ENCODE measurements at regions not wholly inside any gene's neighbourhood (a gene's known extent, or its start where the extent isn't known, plus 50 kb on each side); places are given as distances from the start of the nearest gene placed in this dataset.

DNA sequence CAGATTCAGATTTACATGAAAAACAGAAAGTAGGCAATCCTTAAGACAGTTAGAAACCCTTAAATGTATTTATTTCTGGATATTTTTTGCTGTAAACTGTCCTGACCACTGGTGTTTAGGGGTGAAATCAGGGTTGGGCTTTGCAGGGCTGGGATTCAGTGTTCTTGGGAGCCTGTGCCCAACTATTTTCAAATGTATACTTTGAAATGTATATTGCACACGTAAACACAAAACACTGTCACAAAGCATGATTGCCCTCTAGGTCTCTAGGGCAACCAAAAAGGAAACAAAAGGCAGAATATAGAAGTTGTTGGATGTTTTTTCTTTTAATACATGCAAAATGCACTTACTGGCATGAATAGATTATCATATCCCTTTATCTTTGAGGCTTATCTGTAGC is 1185.4 kb downstream of the DIAPH3 start:
- TF ChIP-seq YY1 (IDR thresholded peaks at IDR 0.05; ENCODE audit: insufficient read depth, insufficient read length) (no peak), SUZ12 (IDR thresholded peaks at IDR 0.05; ENCODE audit: extremely low read depth, insufficient read depth, insufficient read length) (no peak), ZNF274 (IDR thresholded peaks at IDR 0.05; ENCODE audit: low read depth, low read length) (no peak)
- Histone ChIP-seq H3K4me3 (ENCODE audit: insufficient read length, low read depth) (no peak overlapping the region), H3K9ac (ENCODE audit: insufficient read length, low read depth) (no peak overlapping the region), H3K27me3 (ENCODE audit: insufficient read depth, insufficient read length) (no peaks in the 10 kb centered on the region), H3K36me3 (ENCODE audit: insufficient read depth, insufficient read length, low read length) (no peaks in the 10 kb centered on the region), H3K9me3 (ENCODE audit: insufficient read depth, low read length) (no peaks in the 10 kb centered on the region), H3K4me1 (ENCODE audit: insufficient read depth, insufficient read length) (no peaks in the 10 kb centered on the region)
- DNase-seq (ENCODE audit: low read depth, low spot score), result no peak

DNA sequence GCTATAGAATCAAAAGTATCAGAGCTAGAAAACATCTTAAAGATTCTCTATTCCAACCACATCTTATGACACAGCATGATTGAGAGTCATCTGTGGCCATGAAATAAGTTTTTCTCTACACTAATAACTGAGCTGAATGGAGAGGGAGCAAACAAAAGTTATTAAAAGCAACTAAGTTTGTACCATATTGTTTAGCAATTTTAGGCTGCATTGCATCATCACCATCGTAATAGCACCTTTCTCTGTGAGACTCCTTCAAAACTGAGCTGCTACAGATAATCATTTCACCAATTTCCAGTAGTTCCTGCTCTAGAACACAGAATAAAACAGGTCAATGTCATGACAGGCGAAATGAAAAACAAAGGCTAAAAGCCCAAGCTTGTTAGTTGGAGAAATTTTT is 1183.9 kb downstream of the DIAPH3 start:
- Histone ChIP-seq H3K4me1 (ENCODE audit: insufficient read depth, insufficient read length) (no peaks in the 10 kb centered on the region), H3K36me3 (ENCODE audit: insufficient read depth, insufficient read length, low read length) (no peaks in the 10 kb centered on the region), H3K9me3 (ENCODE audit: insufficient read depth, low read length) (no peaks in the 10 kb centered on the region), H3K4me3 (ENCODE audit: insufficient read length, low read depth) (no peak overlapping the region), H3K27me3 (ENCODE audit: insufficient read depth, insufficient read length) (no peaks in the 10 kb centered on the region), H3K9ac (ENCODE audit: insufficient read length, low read depth) (no peak overlapping the region)
- TF ChIP-seq YY1 (IDR thresholded peaks at IDR 0.05; ENCODE audit: insufficient read depth, insufficient read length) (no peak), SUZ12 (IDR thresholded peaks at IDR 0.05; ENCODE audit: extremely low read depth, insufficient read depth, insufficient read length) (no peak), ZNF274 (IDR thresholded peaks at IDR 0.05; ENCODE audit: low read depth, low read length) (no peak)
- no peak for DNase-seq (ENCODE audit: low read depth, low spot score)

DNA sequence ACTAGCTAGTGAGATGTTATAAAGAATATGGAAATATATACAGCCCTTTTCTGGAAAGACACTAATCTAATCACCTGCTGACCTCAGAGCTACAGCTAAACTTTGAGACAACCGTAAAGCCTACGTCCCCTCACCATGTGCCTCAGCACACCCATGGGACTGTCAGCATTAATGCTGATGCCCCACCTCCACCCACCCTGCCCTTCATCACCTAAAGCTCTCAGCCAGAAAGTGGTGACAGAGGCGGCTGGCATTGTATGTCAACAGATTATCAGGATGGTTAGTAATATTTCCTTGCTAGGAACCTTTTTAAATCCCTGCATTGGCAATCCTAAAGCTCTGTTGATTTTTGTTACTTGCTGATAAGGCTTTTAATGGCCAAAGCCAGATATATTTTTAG is 1177.9 kb downstream of the DIAPH3 start:
- Histone ChIP-seq H3K9ac (ENCODE audit: insufficient read length, low read depth) (no peak overlapping the region), H3K27me3 (ENCODE audit: insufficient read depth, insufficient read length) (no peaks in the 10 kb centered on the region), H3K36me3 (ENCODE audit: insufficient read depth, insufficient read length, low read length) (no peaks in the 10 kb centered on the region), H3K9me3 (ENCODE audit: insufficient read depth, low read length) (no peaks in the 10 kb centered on the region), H3K4me1 (ENCODE audit: insufficient read depth, insufficient read length) (no peaks in the 10 kb centered on the region), H3K4me3 (ENCODE audit: insufficient read length, low read depth) (no peak overlapping the region)
- no peak for TF ChIP-seq YY1 (IDR thresholded peaks at IDR 0.05; ENCODE audit: insufficient read depth, insufficient read length)
- TF ChIP-seq ZNF274 (IDR thresholded peaks at IDR 0.05; ENCODE audit: low read depth, low read length), result no peak
- TF ChIP-seq SUZ12 (IDR thresholded peaks at IDR 0.05; ENCODE audit: extremely low read depth, insufficient read depth, insufficient read length), result no peak
- DNase-seq (ENCODE audit: low read depth, low spot score), result no peak

DNA sequence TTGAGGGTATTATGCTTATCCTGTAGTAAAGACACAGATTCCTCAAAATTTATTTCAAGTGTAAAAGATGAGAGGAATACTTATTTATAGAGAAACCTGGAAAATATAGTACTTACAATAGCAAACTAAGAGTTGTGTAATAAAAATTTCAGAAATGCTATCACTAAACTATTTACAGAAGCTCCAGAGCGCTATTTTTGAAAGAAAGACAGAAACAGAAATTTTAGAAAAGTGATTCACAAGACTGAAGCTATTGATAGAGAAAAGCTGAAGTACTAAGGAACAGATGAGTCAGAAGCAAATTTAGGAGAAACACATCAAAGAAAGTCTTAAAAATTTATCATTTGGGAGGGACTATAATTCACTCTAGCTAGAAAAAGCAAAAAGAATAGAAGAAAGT is 1174.2 kb downstream of the DIAPH3 start:
- Histone ChIP-seq H3K9me3 (ENCODE audit: insufficient read depth, low read length) (no peaks in the 10 kb centered on the region), H3K4me3 (ENCODE audit: insufficient read length, low read depth) (no peak overlapping the region), H3K36me3 (ENCODE audit: insufficient read depth, insufficient read length, low read length) (no peaks in the 10 kb centered on the region), H3K27me3 (ENCODE audit: insufficient read depth, insufficient read length) (no peaks in the 10 kb centered on the region), H3K4me1 (ENCODE audit: insufficient read depth, insufficient read length) (no peaks in the 10 kb centered on the region), H3K9ac (ENCODE audit: insufficient read length, low read depth) (no peak overlapping the region)
- no peak for TF ChIP-seq SUZ12 (IDR thresholded peaks at IDR 0.05; ENCODE audit: extremely low read depth, insufficient read depth, insufficient read length)
- no peak for TF ChIP-seq ZNF274 (IDR thresholded peaks at IDR 0.05; ENCODE audit: low read depth, low read length)
- no peak for TF ChIP-seq YY1 (IDR thresholded peaks at IDR 0.05; ENCODE audit: insufficient read depth, insufficient read length)
- no peak for DNase-seq (ENCODE audit: low read depth, low spot score)

DNA sequence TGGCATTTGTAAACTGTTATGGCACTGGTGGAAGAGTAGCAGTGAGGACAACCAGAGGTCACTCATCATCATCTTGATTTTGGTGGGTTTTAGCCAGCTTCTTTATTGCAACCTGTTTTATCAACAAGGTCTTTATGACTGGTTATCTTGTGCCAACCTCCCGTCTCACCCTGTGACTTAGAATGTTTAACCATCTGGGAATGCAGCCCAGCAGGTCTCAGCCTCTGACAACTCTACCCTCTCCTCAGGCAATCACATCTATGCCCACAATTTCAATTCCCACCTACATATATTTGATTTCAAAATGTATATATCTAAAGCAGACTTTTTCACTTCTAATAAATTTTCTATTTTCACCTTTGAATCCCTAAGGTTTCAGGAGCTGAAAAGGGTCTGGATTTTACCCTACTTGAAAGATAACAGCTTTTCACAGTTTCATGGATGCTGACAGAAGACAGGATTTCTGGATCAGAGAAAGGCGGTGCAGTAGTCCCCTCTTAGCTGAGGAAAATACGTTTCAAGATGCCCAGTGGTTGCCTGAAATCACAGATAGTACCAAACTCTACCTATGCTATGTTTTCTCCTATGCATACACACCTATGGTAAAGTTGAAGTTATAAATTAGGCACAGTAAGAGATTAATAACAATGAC is 1171.8 kb downstream of the DIAPH3 start:
- H3K9me3 ChIP-seq (ENCODE audit: insufficient read depth, low read length), result no peaks in the 10 kb centered on the region
- no peaks in the 10 kb centered on the region for H3K4me1 ChIP-seq (ENCODE audit: insufficient read depth, insufficient read length)
- no peaks in the 10 kb centered on the region for H3K36me3 ChIP-seq (ENCODE audit: insufficient read depth, insufficient read length, low read length)
- no peak overlapping the region for H3K4me3 ChIP-seq (ENCODE audit: insufficient read length, low read depth)
- TF ChIP-seq ZNF274 (IDR thresholded peaks at IDR 0.05; ENCODE audit: low read depth, low read length) (no peak), YY1 (IDR thresholded peaks at IDR 0.05; ENCODE audit: insufficient read depth, insufficient read length) (no peak), SUZ12 (IDR thresholded peaks at IDR 0.05; ENCODE audit: extremely low read depth, insufficient read depth, insufficient read length) (no peak)
- no peak for DNase-seq (ENCODE audit: low read depth, low spot score)
- no peak overlapping the region for H3K9ac ChIP-seq (ENCODE audit: insufficient read length, low read depth)
- no peaks in the 10 kb centered on the region for H3K27me3 ChIP-seq (ENCODE audit: insufficient read depth, insufficient read length)

DNA sequence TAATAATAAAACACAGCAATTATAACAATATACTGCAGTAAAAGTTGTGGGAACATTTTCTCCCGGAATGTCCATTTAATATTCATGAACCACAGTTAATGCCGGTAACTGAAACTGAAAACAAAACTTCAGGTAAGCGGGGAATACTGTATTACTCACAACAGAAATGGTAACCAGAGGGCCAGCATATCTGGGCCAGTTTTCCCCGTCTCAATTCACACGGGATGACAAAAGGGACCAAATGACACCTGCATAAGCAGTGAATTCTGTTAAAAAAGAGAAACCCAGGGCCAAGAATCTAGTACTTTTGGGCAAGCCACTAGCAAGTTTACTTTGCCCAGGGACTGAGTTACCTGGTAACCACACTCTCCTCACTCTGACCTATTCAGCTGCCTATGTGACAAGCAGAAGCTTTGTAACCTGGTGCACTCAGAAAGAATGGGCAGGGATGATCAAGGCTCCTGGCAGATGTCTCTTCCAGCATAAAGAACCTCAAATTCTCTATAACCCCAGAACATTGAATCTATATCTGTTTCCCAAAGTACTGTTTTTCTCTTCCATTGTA is 1171.2 kb downstream of the DIAPH3 start:
- H3K4me3 ChIP-seq (ENCODE audit: insufficient read length, low read depth), result no peak overlapping the region
- no peaks in the 10 kb centered on the region for H3K4me1 ChIP-seq (ENCODE audit: insufficient read depth, insufficient read length)
- no peak overlapping the region for H3K9ac ChIP-seq (ENCODE audit: insufficient read length, low read depth)
- H3K27me3 ChIP-seq (ENCODE audit: insufficient read depth, insufficient read length), result no peaks in the 10 kb centered on the region
- DNase-seq (ENCODE audit: low read depth, low spot score), result no peak
- no peaks in the 10 kb centered on the region for H3K36me3 ChIP-seq (ENCODE audit: insufficient read depth, insufficient read length, low read length)
- TF ChIP-seq ZNF274 (IDR thresholded peaks at IDR 0.05; ENCODE audit: low read depth, low read length) (no peak), YY1 (IDR thresholded peaks at IDR 0.05; ENCODE audit: insufficient read depth, insufficient read length) (no peak), SUZ12 (IDR thresholded peaks at IDR 0.05; ENCODE audit: extremely low read depth, insufficient read depth, insufficient read length) (no peak)
- H3K9me3 ChIP-seq (ENCODE audit: insufficient read depth, low read length), result no peaks in the 10 kb centered on the region

DNA sequence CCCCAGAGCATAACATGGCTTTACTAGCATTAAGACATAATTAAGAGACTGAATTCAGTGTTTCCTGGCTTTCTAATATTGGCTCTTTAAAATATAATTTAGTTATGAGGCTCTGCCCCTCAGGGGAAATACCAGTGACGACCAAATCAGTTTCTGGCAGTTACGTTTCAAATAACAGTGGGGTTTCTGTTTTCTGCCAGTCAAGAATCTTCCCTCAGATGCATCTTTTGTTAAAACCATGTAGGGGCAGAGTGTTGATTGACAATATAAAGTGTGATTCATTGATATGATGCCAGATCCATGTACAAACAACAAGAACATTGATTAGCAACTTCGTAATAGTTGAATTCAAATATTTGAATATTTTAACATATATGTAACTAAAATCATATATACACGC is 1169.7 kb downstream of the DIAPH3 start:
- no peak overlapping the region for H3K9ac ChIP-seq (ENCODE audit: insufficient read length, low read depth)
- no peak for TF ChIP-seq ZNF274 (IDR thresholded peaks at IDR 0.05; ENCODE audit: low read depth, low read length)
- no peak for TF ChIP-seq YY1 (IDR thresholded peaks at IDR 0.05; ENCODE audit: insufficient read depth, insufficient read length)
- no peak for TF ChIP-seq SUZ12 (IDR thresholded peaks at IDR 0.05; ENCODE audit: extremely low read depth, insufficient read depth, insufficient read length)
- no peaks in the 10 kb centered on the region for H3K9me3 ChIP-seq (ENCODE audit: insufficient read depth, low read length)
- H3K36me3 ChIP-seq (ENCODE audit: insufficient read depth, insufficient read length, low read length), result no peaks in the 10 kb centered on the region
- H3K4me1 ChIP-seq (ENCODE audit: insufficient read depth, insufficient read length), result no peaks in the 10 kb centered on the region
- no peak overlapping the region for H3K4me3 ChIP-seq (ENCODE audit: insufficient read length, low read depth)
- no peaks in the 10 kb centered on the region for H3K27me3 ChIP-seq (ENCODE audit: insufficient read depth, insufficient read length)
- DNase-seq (ENCODE audit: low read depth, low spot score), result no peak

Data from NT2/D1 (cell line).